NT2/D1 (cell line): ENCODE measurements at regions not wholly inside any gene's neighbourhood (a gene's known extent, or its start where the extent isn't known, plus 50 kb on each side); places are given as distances from the start of the nearest gene placed in this dataset.

ENCODE experiments used
- DNase-seq: peaks from one replicate; pipeline ENCODE4 v3.0.0-alpha.2; 2011; ENCODE audit warnings: low read depth, low spot score
- H3K27me3 ChIP-seq: 2 replicates; pipeline ENCODE4 v1.6.0; 2011; ENCODE audit warnings: mild to moderate bottlenecking; ENCODE audit not compliant: insufficient read length, insufficient read depth
- H3K36me3 ChIP-seq: 2 replicates; pipeline ENCODE4 v1.6.1; 2011; ENCODE audit warnings: mild to moderate bottlenecking, low read length, mixed read lengths; ENCODE audit not compliant: insufficient read depth, insufficient read length
- H3K4me1 ChIP-seq: 2 replicates; pipeline ENCODE4 v1.5.1; 2011; ENCODE audit not compliant: insufficient read depth, insufficient read length
- H3K4me3 ChIP-seq: 2 replicates; pipeline ENCODE4 v1.5.1; 2011; ENCODE audit warnings: low read depth; ENCODE audit not compliant: insufficient read length
- H3K9ac ChIP-seq: 2 replicates; pipeline ENCODE4 v1.6.0; 2011; ENCODE audit warnings: low read depth; ENCODE audit not compliant: insufficient read length
- H3K9me3 ChIP-seq: 2 replicates; pipeline ENCODE4 v1.5.1; 2011; ENCODE audit warnings: mild to moderate bottlenecking, low read length; ENCODE audit not compliant: insufficient read depth
- SUZ12 ChIP-seq: IDR thresholded peaks from 2 replicates; pipeline ENCODE4 v1.6.1; 2011; ENCODE audit not compliant: insufficient read length, insufficient read depth; ENCODE audit errors: extremely low read depth
- YY1 ChIP-seq: IDR thresholded peaks from 2 replicates; pipeline ENCODE4 v1.6.1; 2011; ENCODE audit not compliant: insufficient read length, insufficient read depth
- ZNF274 ChIP-seq: IDR thresholded peaks from 2 replicates; pipeline ENCODE4 v1.6.1; 2011; ENCODE audit warnings: mild to moderate bottlenecking, low read depth, low read length

- DNase-seq, result no peak
- H3K9ac ChIP-seq, result no peak overlapping the region
- TF ChIP-seq SUZ12 (no peak), ZNF274 (no peak), YY1 (no peak)
- H3K27me3 ChIP-seq, result no peaks in the 10 kb centered on the region
- no peak overlapping the region for H3K4me3 ChIP-seq
- no peaks in the 10 kb centered on the region for H3K4me1 ChIP-seq
- H3K9me3 ChIP-seq, result no peaks in the 10 kb centered on the region
- H3K36me3 ChIP-seq, result no peaks in the 10 kb centered on the region
These were observed 65.0 kb upstream of the SLC2A12 start for GRCh38 chr6:134117409-134117808.

GRCh38 chr6:134115715-134116074 is 63.3 kb upstream of the SLC2A12 start:
- no peak overlapping the region for H3K4me3 ChIP-seq
- H3K27me3 ChIP-seq, result no peaks in the 10 kb centered on the region
- TF ChIP-seq ZNF274, result no peak
- no peak for TF ChIP-seq YY1
- TF ChIP-seq SUZ12, result no peak
- no peaks in the 10 kb centered on the region for H3K36me3 ChIP-seq
- DNase-seq, result no peak
- no peaks in the 10 kb centered on the region for H3K4me1 ChIP-seq
- no peak overlapping the region for H3K9ac ChIP-seq
- H3K9me3 ChIP-seq, result no peaks in the 10 kb centered on the region

GRCh38 chr6:134114918-134115714 is 62.7 kb upstream of the SLC2A12 start:
- Histone ChIP-seq H3K9me3 (no peaks in the 10 kb centered on the region), H3K9ac (no peak overlapping the region), H3K4me1 (no peaks in the 10 kb centered on the region), H3K27me3 (no peaks in the 10 kb centered on the region), H3K36me3 (no peaks in the 10 kb centered on the region), H3K4me3 (no peak overlapping the region)
- TF ChIP-seq SUZ12, result no peak
- no peak for DNase-seq

- H3K9me3 ChIP-seq, result no peaks in the 10 kb centered on the region
- H3K36me3 ChIP-seq, result no peaks in the 10 kb centered on the region
- no peak overlapping the region for H3K9ac ChIP-seq
- TF ChIP-seq ZNF274 (no peak), YY1 (no peak), SUZ12 (no peak)
- H3K4me3 ChIP-seq, result no peak overlapping the region
- no peak for DNase-seq
- no peaks in the 10 kb centered on the region for H3K27me3 ChIP-seq
- no peaks in the 10 kb centered on the region for H3K4me1 ChIP-seq
These were observed 62.1 kb upstream of the SLC2A12 start for GRCh38 chr6:134114489-134114888.

- TF ChIP-seq SUZ12 (no peak), YY1 (no peak), ZNF274 (no peak)
- H3K27me3 ChIP-seq, result no peaks in the 10 kb centered on the region
- no peaks in the 10 kb centered on the region for H3K4me1 ChIP-seq
- H3K4me3 ChIP-seq, result no peak overlapping the region
- H3K36me3 ChIP-seq, result no peaks in the 10 kb centered on the region
- no peaks in the 10 kb centered on the region for H3K9me3 ChIP-seq
- DNase-seq, result no peak
- H3K9ac ChIP-seq, result no peak overlapping the region
These were observed 59.3 kb upstream of the SLC2A12 start for GRCh38 chr6:134111726-134112125.

GRCh38 chr6:134111062-134111677 is 58.7 kb upstream of the SLC2A12 start:
- no peak overlapping the region for H3K9ac ChIP-seq
- no peak overlapping the region for H3K4me3 ChIP-seq
- TF ChIP-seq ZNF274, result no peak
- no peak for TF ChIP-seq SUZ12
- no peak for TF ChIP-seq YY1
- DNase-seq, result peak; percentile 44
- no peaks in the 10 kb centered on the region for H3K9me3 ChIP-seq
- no peaks in the 10 kb centered on the region for H3K36me3 ChIP-seq
- H3K4me1 ChIP-seq, result no peaks in the 10 kb centered on the region
- no peaks in the 10 kb centered on the region for H3K27me3 ChIP-seq

- no peak overlapping the region for H3K4me3 ChIP-seq
- no peaks in the 10 kb centered on the region for H3K27me3 ChIP-seq
- H3K9ac ChIP-seq, result no peak overlapping the region
- no peaks in the 10 kb centered on the region for H3K9me3 ChIP-seq
- H3K36me3 ChIP-seq, result no peaks in the 10 kb centered on the region
- no peaks in the 10 kb centered on the region for H3K4me1 ChIP-seq
- no peak for TF ChIP-seq YY1
- TF ChIP-seq ZNF274, result no peak
- no peak for TF ChIP-seq SUZ12
- no peak for DNase-seq
These were observed 54.3 kb upstream of the SLC2A12 start for GRCh38 chr6:134106702-134107101.
